Keratinocyte (primary cell): ENCODE measurements at regions not wholly inside any gene's neighbourhood (a gene's known extent, or its start where the extent isn't known, plus 50 kb on each side); places are given as distances from the start of the nearest gene placed in this dataset.

Experiments
- DNase-seq: peaks from one replicate; pipeline ENCODE4 v3.0.0-alpha.2; 2011; ENCODE audit warnings: low read depth, missing footprints, low spot score
- FAIRE-seq: peaks from 2 replicates; lab custom pipeline; 2011; peaks lifted over from hg19 to GRCh38; lab: Jason Lieb, UNC
- H2AFZ ChIP-seq: 2 replicates; pipeline ENCODE4 v1.6.0; 2012; ENCODE audit warnings: low read length, control low read depth, inconsistent platforms; ENCODE audit not compliant: control insufficient read depth
- H3K27ac ChIP-seq: 2 replicates; pipeline ENCODE4 v1.5.1; 2011; ENCODE audit warnings: low read length; ENCODE audit not compliant: control insufficient read depth, insufficient read depth
- H3K27me3 ChIP-seq: 3 replicates; pipeline ENCODE4 v1.6.0; 2011; ENCODE audit warnings: low read length; ENCODE audit not compliant: control insufficient read depth, insufficient read depth; ENCODE audit errors: extremely low read depth
- H3K36me3 ChIP-seq, 2 experiments: 2 replicates in 1 of 2; 3 replicates in 1 of 2; pipeline ENCODE4 v1.5.1; 2011; ENCODE audit warnings: low read length in 2 of 2, mild to moderate bottlenecking in 1 of 2; ENCODE audit not compliant: control insufficient read depth in 2 of 2, insufficient read depth in 2 of 2; ENCODE audit errors: extremely low read depth in 1 of 2
- H3K4me1 ChIP-seq: 3 replicates; pipeline ENCODE4 v1.5.1; 2011; ENCODE audit warnings: low read length; ENCODE audit not compliant: control insufficient read depth, insufficient read depth; ENCODE audit errors: extremely low read depth
- H3K4me2 ChIP-seq: 3 replicates; pipeline ENCODE4 v1.6.0; 2011; ENCODE audit warnings: low read depth, low read length; ENCODE audit not compliant: control insufficient read depth, insufficient read depth; ENCODE audit errors: extremely low read depth
- H3K4me3 ChIP-seq, 3 experiments: fragments of 200-600 bp in 1 of 3; sonication (generic) in 1 of 3; 2 replicates in 2 of 3; 3 replicates in 1 of 3; pipeline ENCODE4 v1.5.1; 2011 to 2016; ENCODE audit warnings: low read length in 3 of 3, mild to moderate bottlenecking in 3 of 3, control low read depth in 2 of 3, inconsistent platforms in 1 of 3, low read depth in 1 of 3, mixed read lengths in 1 of 3, mixed run types in 1 of 3, moderate library complexity in 1 of 3; ENCODE audit not compliant: control insufficient read depth in 2 of 3, insufficient read depth in 2 of 3; ENCODE audit errors: extremely low read depth in 1 of 3
- H3K79me2 ChIP-seq: 2 replicates; pipeline ENCODE4 v1.6.0; 2012; ENCODE audit warnings: low read length; ENCODE audit not compliant: control insufficient read depth, insufficient read depth
- H3K9ac ChIP-seq: 3 replicates; pipeline ENCODE4 v1.6.0; 2011; ENCODE audit warnings: low read length; ENCODE audit not compliant: control insufficient read depth, insufficient read depth; ENCODE audit errors: extremely low read depth
- H3K9me1 ChIP-seq: 3 replicates; pipeline ENCODE4 v1.6.0; 2011; ENCODE audit warnings: low read length; ENCODE audit not compliant: control insufficient read depth, insufficient read depth; ENCODE audit errors: extremely low read depth
- H3K9me3 ChIP-seq: 2 replicates; pipeline ENCODE4 v1.5.1; 2012; ENCODE audit warnings: low read depth, low read length; ENCODE audit not compliant: control insufficient read depth
- H4K20me1 ChIP-seq: 3 replicates; pipeline ENCODE4 v1.6.0; 2011; ENCODE audit warnings: low read length; ENCODE audit not compliant: control insufficient read depth, insufficient read depth; ENCODE audit errors: extremely low read depth
- EZH2 ChIP-seq: IDR thresholded peaks from one replicate; pipeline ENCODE4 v1.6.1; 2012; ENCODE audit warnings: inconsistent platforms, mild to moderate bottlenecking, low read length, moderate library complexity
- dilution Hi-C: fragments of 300-500 bp; cut with MboI; formaldehyde crosslinking; loops from one replicate; pipeline ENCODE4 v1.7.0; 2020; ENCODE audit warnings: low sequenced_read_pairs; ENCODE audit not compliant: extremely low pct_ligation_motif_present
- TF ChIP-seq, protein P1 (sequence below), 3 experiments: IDR thresholded peaks in 1 of 3; conservative IDR thresholded peaks in 1 of 3; optimal IDR thresholded peaks in 1 of 3; 2 replicates in 2 of 3; 3 replicates in 1 of 3; pipeline versions ENCODE3 to v1.5.1; 2011; ENCODE audit warnings: low read length in 3 of 3, mild to moderate bottlenecking in 3 of 3, moderate library complexity in 2 of 3, control low read depth in 1 of 3, inconsistent platforms in 1 of 3; ENCODE audit not compliant: insufficient read depth in 2 of 3; ENCODE audit errors: extremely low read depth in 1 of 3

DNA sequence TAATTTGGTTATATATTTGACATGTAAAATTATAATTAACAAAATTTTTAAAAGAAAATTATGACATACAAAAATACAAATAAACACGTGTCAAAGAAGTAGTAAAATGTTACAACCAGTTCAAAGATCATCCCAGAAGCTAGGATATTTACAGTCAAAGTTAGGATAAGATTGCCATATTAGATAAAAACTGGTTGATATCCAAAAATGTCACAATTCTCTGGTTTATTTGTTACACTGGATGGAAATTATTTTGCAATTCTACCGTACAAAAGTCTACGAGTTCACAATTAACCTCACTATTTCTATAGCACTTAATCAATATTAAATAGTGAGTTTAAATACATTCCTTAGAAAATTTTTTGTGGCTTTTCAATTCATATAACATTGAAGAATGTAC is 673.8 kb downstream of the GBE1 start:
- Histone ChIP-seq H2AFZ (no peak overlapping the region), H3K4me2 (no peak overlapping the region), H3K4me1 (no peaks in the 10 kb centered on the region), H4K20me1 (no peaks in the 10 kb centered on the region), H3K9me1 (no peaks in the 10 kb centered on the region), H3K9me3 (no peaks in the 10 kb centered on the region), H3K27me3 (no peaks in the 10 kb centered on the region), H3K79me2 (no peaks in the 10 kb centered on the region), H3K4me3 (no peak overlapping the region), H3K27ac (no peak overlapping the region), H3K9ac (no peak overlapping the region), H3K36me3 (no peaks in the 10 kb centered on the region)
- TF ChIP-seq, protein P1, sequence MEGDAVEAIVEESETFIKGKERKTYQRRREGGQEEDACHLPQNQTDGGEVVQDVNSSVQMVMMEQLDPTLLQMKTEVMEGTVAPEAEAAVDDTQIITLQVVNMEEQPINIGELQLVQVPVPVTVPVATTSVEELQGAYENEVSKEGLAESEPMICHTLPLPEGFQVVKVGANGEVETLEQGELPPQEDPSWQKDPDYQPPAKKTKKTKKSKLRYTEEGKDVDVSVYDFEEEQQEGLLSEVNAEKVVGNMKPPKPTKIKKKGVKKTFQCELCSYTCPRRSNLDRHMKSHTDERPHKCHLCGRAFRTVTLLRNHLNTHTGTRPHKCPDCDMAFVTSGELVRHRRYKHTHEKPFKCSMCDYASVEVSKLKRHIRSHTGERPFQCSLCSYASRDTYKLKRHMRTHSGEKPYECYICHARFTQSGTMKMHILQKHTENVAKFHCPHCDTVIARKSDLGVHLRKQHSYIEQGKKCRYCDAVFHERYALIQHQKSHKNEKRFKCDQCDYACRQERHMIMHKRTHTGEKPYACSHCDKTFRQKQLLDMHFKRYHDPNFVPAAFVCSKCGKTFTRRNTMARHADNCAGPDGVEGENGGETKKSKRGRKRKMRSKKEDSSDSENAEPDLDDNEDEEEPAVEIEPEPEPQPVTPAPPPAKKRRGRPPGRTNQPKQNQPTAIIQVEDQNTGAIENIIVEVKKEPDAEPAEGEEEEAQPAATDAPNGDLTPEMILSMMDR (optimal IDR thresholded peaks at IDR 0.05 in 1 of 3, IDR thresholded peaks at IDR 0.05 in 1 of 3, conservative IDR thresholded peaks at IDR 0.05 in 1 of 3; ENCODE audit: extremely low read depth in 1 of 3, insufficient read depth in 2 of 3, low read length in 3 of 3) = no peak
- no peak for TF ChIP-seq EZH2
- no peak for FAIRE-seq
- dilution Hi-C loops = no loop called here
- DNase-seq = no peak

DNA sequence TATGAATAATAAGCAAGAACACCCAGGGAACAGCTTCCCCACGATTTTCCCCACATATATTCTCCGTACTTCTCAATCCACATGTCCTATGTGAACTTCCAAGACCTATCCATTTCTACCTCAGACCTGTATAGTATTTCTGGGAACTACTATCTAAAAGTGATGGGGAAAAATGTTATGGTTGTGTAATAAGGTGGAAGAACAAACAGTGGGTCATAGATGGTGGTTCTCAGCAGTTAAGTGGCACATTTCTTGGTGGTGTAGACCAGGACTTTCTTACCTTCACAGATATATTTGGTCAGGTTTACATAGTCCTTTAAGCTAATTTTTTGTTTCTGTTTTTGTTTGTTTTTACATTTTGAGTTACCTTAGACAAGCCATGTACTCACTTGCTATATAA is 675.1 kb downstream of the GBE1 start:
- H3K9me3 ChIP-seq = no peaks in the 10 kb centered on the region
- no peak overlapping the region for H3K4me3 ChIP-seq
- no peaks in the 10 kb centered on the region for H3K4me1 ChIP-seq
- no peaks in the 10 kb centered on the region for H4K20me1 ChIP-seq
- DNase-seq (no peak), FAIRE-seq (no peak)
- H3K9ac ChIP-seq = no peak overlapping the region
- TF ChIP-seq, protein P1 (optimal IDR thresholded peaks at IDR 0.05 in 1 of 3, IDR thresholded peaks at IDR 0.05 in 1 of 3, conservative IDR thresholded peaks at IDR 0.05 in 1 of 3; ENCODE audit: extremely low read depth in 1 of 3, insufficient read depth in 2 of 3, low read length in 3 of 3) = no peak
- no peak for TF ChIP-seq EZH2
- no peaks in the 10 kb centered on the region for H3K9me1 ChIP-seq
- dilution Hi-C loops = no loop called here
- no peaks in the 10 kb centered on the region for H3K36me3 ChIP-seq
- no peak overlapping the region for H3K4me2 ChIP-seq
- H2AFZ ChIP-seq = no peak overlapping the region
- H3K27me3 ChIP-seq = no peaks in the 10 kb centered on the region
- no peak overlapping the region for H3K27ac ChIP-seq
- no peaks in the 10 kb centered on the region for H3K79me2 ChIP-seq
